GM12891 (cell line): ENCODE measurements at regions not wholly inside any gene's neighbourhood (a gene's known extent, or its start where the extent isn't known, plus 50 kb on each side); places are given as distances from the start of the nearest gene placed in this dataset.

Source experiments
- POLR2A ChIP-seq: IDR thresholded peaks from 2 replicates; pipeline ENCODE4 v1.6.1; 2011; ENCODE audit warnings: low read depth, low read length, control low read depth
- POLR2AphosphoS5 ChIP-seq: IDR thresholded peaks from 2 replicates; pipeline ENCODE4 v1.6.1; 2011; ENCODE audit warnings: low read depth, low read length, control low read depth

- TF ChIP-seq POLR2A (no peak), POLR2AphosphoS5 (no peak)
Measured at GRCh38 chr2:147125145-147125544, 719.7 kb upstream of the ACVR2A start.
